Small intestine (tissue), 7 donors: ENCODE measurements at regions not wholly inside any gene's neighbourhood (a gene's known extent, or its start where the extent isn't known, plus 50 kb on each side); places are given as distances from the start of the nearest gene placed in this dataset.
"Not testable (repeated sequence)": the region's sequence is repeated elsewhere in the genome, so short reads cannot be mapped to it uniquely, and the experiment has no call there.

Source experiments
- DNase-seq, 2 donors: peaks; one replicate each; pipeline versions ENCODE4 v3.0.0 to v3.0.0-alpha.2; 2013
- FAIRE-seq: peaks from 2 replicates; lab custom pipeline; 2012; peaks lifted over from hg19 to GRCh38; lab: Jason Lieb, UNC
- H3K27ac ChIP-seq, 3 donors: one replicate each; pipeline ENCODE4 v1.5.1; 2013; ENCODE audit warnings: low read length in 2 of 3, mild to moderate bottlenecking in 2 of 3, control low read depth in 1 of 3, inconsistent platforms in 1 of 3, low read depth in 1 of 3, moderate library complexity in 1 of 3
- H3K27me3 ChIP-seq, 3 donors: one replicate each; pipeline ENCODE4 v1.6.1; 2013; ENCODE audit warnings: low read length in 3 of 3, inconsistent platforms in 1 of 3; ENCODE audit not compliant: control insufficient read depth in 3 of 3, insufficient read depth in 3 of 3
- H3K36me3 ChIP-seq, 3 donors: one replicate each; pipeline ENCODE4 v1.6.1; 2013; ENCODE audit warnings: low read length in 3 of 3, inconsistent platforms in 1 of 3, low read depth in 1 of 3, mild to moderate bottlenecking in 1 of 3, moderate library complexity in 1 of 3; ENCODE audit not compliant: control insufficient read depth in 3 of 3, insufficient read depth in 2 of 3
- H3K4me1 ChIP-seq, 3 donors: one replicate each; pipeline ENCODE4 v1.6.1; 2013; ENCODE audit warnings: low read length in 2 of 3, inconsistent platforms in 1 of 3, low read depth in 1 of 3, mild to moderate bottlenecking in 1 of 3, moderate library complexity in 1 of 3; ENCODE audit not compliant: control insufficient read depth in 3 of 3, insufficient read depth in 2 of 3
- H3K4me3 ChIP-seq, 3 donors: one replicate each; pipeline ENCODE4 v1.5.1; 2013; ENCODE audit warnings: low read length in 3 of 3, control low read depth in 1 of 3, inconsistent platforms in 1 of 3, low read depth in 1 of 3, mild to moderate bottlenecking in 1 of 3, moderate library complexity in 1 of 3
- H3K9me3 ChIP-seq, 2 donors: one replicate each; pipeline ENCODE4 v1.6.1; 2013; ENCODE audit warnings: low read depth in 1 of 2, low read length in 1 of 2; ENCODE audit not compliant: control insufficient read depth in 2 of 2, insufficient read depth in 1 of 2
- WGBS, 3 donors: extraction: QIAGEN DNeasy Blood & Tissue Kit; methylation state at CpG; one replicate each; pipeline ENCODE4 v1.1.7; 2013; 5-methylcytosine and 5-hydroxymethylcytosine counted together
- donor health status: healthy with polysubstance abuse.
- donor health status: control.
- donor health status: control.
- donor health status: Bipolar disorder and iron deficiency.
- donor health status: healthy.

DNA sequence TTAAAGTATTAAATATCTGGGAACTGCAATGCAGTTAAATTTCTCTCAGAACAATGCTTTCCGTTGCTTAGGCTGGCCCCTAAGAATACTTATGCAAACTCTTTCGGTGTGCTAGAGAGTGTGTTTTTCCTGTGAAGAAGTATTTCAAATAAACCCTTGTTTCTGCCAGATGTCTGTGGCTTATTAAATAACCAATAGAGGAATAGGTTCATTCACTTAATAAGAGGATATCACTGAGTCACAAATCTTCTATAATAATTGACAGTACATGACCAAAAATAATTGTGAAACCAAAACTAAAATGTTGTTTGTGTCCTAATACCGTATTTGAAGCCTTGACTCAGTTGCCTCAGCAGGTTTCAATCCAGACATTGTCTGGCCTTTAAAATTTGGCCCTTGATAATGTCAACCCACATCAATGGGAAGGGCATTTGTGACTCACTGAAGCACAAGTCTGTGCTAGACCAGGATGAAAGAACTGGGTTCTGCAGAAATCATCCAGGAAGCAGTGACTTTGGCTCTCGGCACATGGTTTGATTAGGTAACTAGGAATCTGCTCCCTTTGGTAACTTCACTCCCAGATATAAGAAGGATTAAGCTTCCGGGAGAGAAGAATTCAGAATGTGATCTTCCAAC lies 104.2 kb upstream of the BARHL2 start:
- Histone ChIP-seq H3K27ac (no peak overlapping the region), H3K9me3 (no peaks in the 10 kb centered on the region), H3K27me3 (peaks cover 0 to 12% (median 3%) of the 10 kb centered on the region in 3 donors), H3K4me3 (no peak overlapping the region), H3K4me1 (no peaks in the 10 kb centered on the region), H3K36me3 (no peaks in the 10 kb centered on the region)
- 70 to 76% (median 76%) methylated on average over 5 of the region's 5 CpGs for WGBS, 3 donors
- DNase-seq (no peak), FAIRE-seq (no peak)

DNA sequence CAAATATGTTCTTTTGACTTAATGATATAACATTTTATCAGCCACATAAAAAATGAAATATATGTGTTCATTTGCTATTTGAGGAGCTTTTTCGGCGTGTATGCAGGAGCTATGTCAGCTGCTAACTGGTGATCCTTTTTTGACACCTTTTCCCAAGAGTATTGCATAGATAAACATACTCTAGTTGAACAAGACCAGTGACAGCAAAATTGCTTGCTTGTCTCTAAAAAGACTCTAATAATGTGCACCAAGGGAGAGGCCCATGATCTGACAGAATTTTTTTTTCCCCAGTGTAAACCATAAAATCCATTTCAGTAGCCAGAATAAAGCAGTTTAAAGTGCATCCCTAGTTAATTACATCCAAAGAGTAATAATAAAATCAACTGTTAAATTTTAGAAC lies 103.6 kb upstream of the BARHL2 start:
- Histone ChIP-seq H3K4me1 (no peaks in the 10 kb centered on the region), H3K9me3 (no peaks in the 10 kb centered on the region), H3K27ac (no peak overlapping the region), H3K36me3 (no peaks in the 10 kb centered on the region), H3K4me3 (no peak overlapping the region), H3K27me3 (peaks cover 0 to 12% (median 2%) of the 10 kb centered on the region in 3 donors)
- DNase-seq (no peak), FAIRE-seq (no peak)
- 85 to 95% (median 92%) methylated on average over 2 of the region's 2 CpGs for WGBS, 3 donors

DNA sequence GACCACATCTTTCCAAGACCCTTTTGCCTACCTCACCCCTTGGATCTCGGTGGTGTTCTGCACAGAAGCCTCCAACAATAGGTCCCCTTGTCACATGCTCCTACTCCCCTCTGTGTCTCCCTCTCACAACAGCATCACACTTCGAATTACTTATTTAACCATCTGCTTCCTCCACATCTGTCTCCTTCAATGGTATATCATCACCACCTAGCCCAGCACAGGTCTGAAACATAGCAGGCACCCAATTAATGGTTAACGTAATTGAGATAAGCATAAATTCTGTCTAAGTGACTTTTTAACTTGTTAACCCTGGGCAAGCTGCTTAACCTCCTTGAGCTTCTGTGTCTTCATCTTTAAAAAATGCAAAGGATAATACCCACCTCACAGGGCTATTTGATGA lies 100.3 kb upstream of the BARHL2 start:
- FAIRE-seq = no peak
- H3K9me3 ChIP-seq = no peaks in the 10 kb centered on the region
- WGBS, 3 donors = 23 to 54% (median 26%) methylated on average over 3 of the region's 3 CpGs

DNA sequence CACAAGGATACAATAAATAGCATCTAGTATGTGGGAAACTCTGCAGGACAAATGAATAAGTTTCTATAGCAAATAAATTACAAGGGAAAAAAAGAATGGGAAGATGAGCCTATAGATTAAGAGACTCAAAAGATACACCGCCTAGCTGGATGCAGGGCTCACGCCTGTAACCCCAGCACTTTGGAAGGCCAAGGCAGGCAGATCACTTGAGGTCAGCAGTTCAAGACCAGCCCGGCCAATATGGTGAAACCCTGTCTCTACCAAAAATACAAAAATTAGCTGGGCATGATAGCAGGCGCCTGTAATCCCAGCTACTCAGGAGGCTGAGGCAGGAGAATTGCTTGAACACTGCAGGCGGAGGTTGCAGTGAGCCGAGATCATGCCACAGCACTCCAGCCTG lies 95.1 kb upstream of the BARHL2 start:
- not testable (repeated sequence) for H3K9me3 ChIP-seq, DNase-seq, H3K27ac ChIP-seq, H3K4me1 ChIP-seq, H3K36me3 ChIP-seq, H3K4me3 ChIP-seq, FAIRE-seq, H3K27me3 ChIP-seq
- 74 to 90% (median 77%) methylated on average over 6 of the region's 6 CpGs for WGBS, 3 donors

More for the DNA sequence above, 100.3 kb upstream of the BARHL2 start:
- Histone ChIP-seq H3K27ac (no peak overlapping the region), H3K4me1 (no peaks in the 10 kb centered on the region), H3K36me3 (no peaks in the 10 kb centered on the region), H3K27me3 (peaks cover 0 to 5% (median 0%) of the 10 kb centered on the region in 3 donors), H3K4me3 (no peak overlapping the region)
- no peak for DNase-seq

DNA sequence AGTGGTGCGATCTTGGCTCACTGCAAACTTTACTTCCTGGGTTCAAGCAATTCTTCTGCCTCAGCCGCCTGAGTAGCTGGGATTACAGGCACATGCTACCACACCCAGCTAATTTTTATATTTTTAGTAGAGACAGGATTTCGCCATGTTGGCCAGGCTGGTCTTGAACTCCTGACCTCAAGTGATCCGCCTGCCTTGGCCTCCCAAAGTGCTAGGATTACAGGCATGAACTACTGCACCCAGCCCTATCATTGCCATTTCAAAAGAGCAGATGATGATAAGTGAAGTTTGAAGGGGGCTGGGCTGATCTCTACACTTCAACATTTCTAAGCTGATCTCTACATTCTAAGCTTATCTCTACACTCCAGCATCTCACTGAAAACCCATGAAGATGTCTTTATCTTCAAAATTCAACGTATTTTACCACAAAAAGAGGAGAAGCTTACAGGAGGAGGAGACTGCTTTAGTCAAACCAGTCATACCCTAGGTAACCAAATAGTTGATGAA lies 94.4 kb upstream of the BARHL2 start:
- not testable (repeated sequence) for FAIRE-seq, H3K4me1 ChIP-seq, H3K36me3 ChIP-seq, H3K27ac ChIP-seq, H3K27me3 ChIP-seq, H3K4me3 ChIP-seq, DNase-seq, H3K9me3 ChIP-seq
- WGBS, 3 donors = 61 to 77% (median 61%) methylated on average over 5 of the region's 5 CpGs

DNA sequence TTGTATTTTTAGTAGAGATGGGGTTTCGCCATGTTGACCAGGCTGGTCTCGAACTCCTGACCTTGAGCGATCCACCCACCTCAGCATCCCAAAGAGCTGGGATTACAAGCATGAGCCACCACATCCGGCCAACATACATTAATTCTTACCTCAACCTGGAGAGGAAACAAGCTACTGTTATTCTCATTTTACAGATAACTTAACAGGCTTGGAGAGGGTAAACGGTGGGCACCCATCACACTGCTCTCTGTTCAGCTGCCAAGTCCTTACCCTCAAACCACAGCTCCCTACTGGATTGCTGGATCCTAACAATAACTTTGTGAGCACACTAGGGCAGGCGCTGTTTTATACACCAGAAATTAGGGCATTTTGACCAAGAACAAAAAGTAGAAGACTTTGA lies 93.6 kb upstream of the BARHL2 start:
- FAIRE-seq = no peak

DNA sequence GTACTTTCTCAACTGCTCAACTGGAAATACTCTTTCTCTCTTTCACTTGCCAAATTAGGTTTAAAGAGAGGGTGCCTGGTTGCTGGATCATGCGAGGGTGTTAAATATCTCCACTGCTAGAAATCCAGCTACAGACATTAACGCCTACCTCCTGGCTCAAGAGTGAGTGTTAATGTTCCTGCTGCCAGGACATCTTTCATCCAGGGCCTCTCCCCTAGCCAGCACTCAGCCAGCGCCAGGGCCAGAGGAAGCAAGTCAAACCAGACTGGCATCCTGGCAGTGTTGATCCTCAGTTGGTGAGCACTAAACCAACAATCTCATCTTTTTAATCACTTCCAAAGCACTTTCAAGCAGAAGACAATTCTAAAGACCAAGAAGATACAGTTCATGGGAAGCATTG lies 92.9 kb upstream of the BARHL2 start:
- Histone ChIP-seq H3K4me1 (no peaks in the 10 kb centered on the region), H3K36me3 (no peaks in the 10 kb centered on the region), H3K27me3 (peaks cover 0 to 2% (median 0%) of the 10 kb centered on the region in 3 donors), H3K27ac (no peak overlapping the region), H3K4me3 (no peak overlapping the region), H3K9me3 (no peaks in the 10 kb centered on the region)
- DNase-seq (no peak), FAIRE-seq (no peak)
- 61 to 74% (median 67%) methylated on average over 3 of the region's 3 CpGs for WGBS, 3 donors

More for the DNA sequence above, 93.6 kb upstream of the BARHL2 start:
- Histone ChIP-seq H3K4me3 (no peak overlapping the region), H3K4me1 (no peaks in the 10 kb centered on the region), H3K36me3 (no peaks in the 10 kb centered on the region), H3K27me3 (peaks cover 0 to 2% (median 0%) of the 10 kb centered on the region in 3 donors), H3K9me3 (no peaks in the 10 kb centered on the region), H3K27ac (no peak overlapping the region)
- WGBS, 3 donors = 89 to 92% (median 92%) methylated on average over 6 of the region's 6 CpGs
- DNase-seq = no peak

DNA sequence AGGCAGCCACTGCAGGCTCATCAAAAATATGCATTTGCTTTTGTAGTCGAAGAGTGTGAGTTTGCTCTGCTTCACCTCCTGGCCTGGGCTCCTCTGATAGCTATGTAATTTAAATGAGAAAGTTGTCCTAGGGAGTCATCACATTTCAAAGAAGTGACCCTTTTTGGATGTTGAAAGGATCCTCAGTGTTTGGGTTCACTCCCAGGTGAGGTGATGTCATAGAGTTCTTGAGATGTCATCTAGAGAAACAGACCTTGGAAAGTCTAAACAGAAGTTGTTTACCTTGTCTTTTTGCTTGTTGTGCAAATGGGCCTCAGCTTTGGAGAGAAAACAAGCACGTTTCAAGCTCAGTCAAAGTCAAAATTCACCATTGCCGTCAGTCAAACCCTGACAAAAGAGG lies 92.0 kb upstream of the BARHL2 start:
- Histone ChIP-seq H3K36me3 (no peaks in the 10 kb centered on the region), H3K27ac (no peak overlapping the region), H3K4me3 (no peak overlapping the region), H3K27me3 (peaks cover 0 to 2% (median 0%) of the 10 kb centered on the region in 3 donors), H3K4me1 (no peaks in the 10 kb centered on the region), H3K9me3 (no peaks in the 10 kb centered on the region)
- FAIRE-seq = no peak
- WGBS, 3 donors = 28 to 38% (median 31%) methylated on average over 3 of the region's 3 CpGs
- DNase-seq = no peak

DNA sequence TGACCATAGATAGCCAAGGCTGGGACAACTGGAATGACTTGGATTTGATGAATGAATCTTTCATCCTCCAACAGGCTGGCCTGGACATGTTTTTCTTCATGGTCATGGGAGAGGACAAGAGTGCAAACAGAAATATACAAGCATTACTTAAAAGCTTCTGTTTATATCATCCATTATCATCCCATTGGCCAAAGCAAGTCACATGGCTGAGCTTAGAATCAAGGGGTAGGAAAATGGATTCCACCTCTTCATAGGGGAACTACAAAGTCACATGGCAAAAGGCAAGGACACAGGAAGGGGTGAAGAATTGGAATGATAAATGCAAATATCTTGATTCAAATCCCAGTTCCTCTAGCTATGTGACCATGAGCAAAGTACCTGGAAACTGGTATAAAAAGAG lies 90.2 kb upstream of the BARHL2 start:
- no peak overlapping the region for H3K27ac ChIP-seq
- no peaks in the 10 kb centered on the region for H3K36me3 ChIP-seq
- peaks cover 0 to 2% (median 0%) of the 10 kb centered on the region in 3 donors for H3K27me3 ChIP-seq
- FAIRE-seq = no peak
- DNase-seq = no peak
- no peaks in the 10 kb centered on the region for H3K4me1 ChIP-seq
- no peak overlapping the region for H3K4me3 ChIP-seq
- no peaks in the 10 kb centered on the region for H3K9me3 ChIP-seq
